IPS-18a (cell line): ENCODE measurements at regions not wholly inside any gene's neighbourhood (a gene's known extent, or its start where the extent isn't known, plus 50 kb on each side); places are given as distances from the start of the nearest gene placed in this dataset.

Experiments used
- H3K27ac ChIP-seq: one replicate; pipeline ENCODE4 v1.5.1; 2013; ENCODE audit warnings: low read length
- H3K27me3 ChIP-seq: one replicate; pipeline ENCODE4 v1.6.1; 2013; ENCODE audit warnings: mild to moderate bottlenecking, low read length; ENCODE audit not compliant: control insufficient read depth, insufficient read depth
- H3K36me3 ChIP-seq: one replicate; pipeline ENCODE4 v1.6.1; 2013; ENCODE audit warnings: low read depth, low read length; ENCODE audit not compliant: control insufficient read depth
- H3K4me1 ChIP-seq: one replicate; pipeline ENCODE4 v1.6.1; 2013; ENCODE audit warnings: low read depth, low read length; ENCODE audit not compliant: control insufficient read depth
- H3K4me3 ChIP-seq: one replicate; pipeline ENCODE4 v1.5.1; 2013; ENCODE audit warnings: low read length
- H3K9ac ChIP-seq: one replicate; pipeline ENCODE4 v1.6.1; 2013; ENCODE audit warnings: mild to moderate bottlenecking, low read length, moderate library complexity
- H3K9me3 ChIP-seq: one replicate; pipeline ENCODE4 v1.6.1; 2013; ENCODE audit warnings: low read depth, low read length; ENCODE audit not compliant: control insufficient read depth

DNA sequence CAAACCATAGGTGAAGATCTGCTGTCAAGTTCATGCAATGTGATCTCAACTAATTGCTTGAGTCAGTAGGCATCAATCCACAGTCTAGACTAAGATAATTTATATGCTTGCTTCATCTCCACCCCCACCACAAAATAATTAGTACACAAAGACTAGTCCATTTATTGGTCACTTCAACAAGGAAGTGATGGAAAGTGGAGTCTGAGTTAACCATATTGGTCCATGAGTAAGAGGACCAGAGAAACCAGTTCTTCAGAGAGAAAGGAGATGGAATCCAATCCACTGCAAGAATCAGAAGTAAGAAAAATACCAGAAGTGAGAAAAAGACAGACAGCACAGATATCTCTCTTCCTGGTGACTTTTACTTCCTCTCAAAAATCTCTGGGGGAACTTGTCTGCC is 366.5 kb downstream of the CHSY3 start:
- Histone ChIP-seq H3K27me3 (peaks cover 49% of the 10 kb centered on the region), H3K4me1 (no peaks in the 10 kb centered on the region)

GRCh38 chr5:130268489-130268888 is 364.2 kb downstream of the CHSY3 start:
- no peak overlapping the region for H3K27ac ChIP-seq
- no peak overlapping the region for H3K4me3 ChIP-seq
- peaks cover 28% of the 10 kb centered on the region for H3K27me3 ChIP-seq
- no peaks in the 10 kb centered on the region for H3K9me3 ChIP-seq
- no peaks in the 10 kb centered on the region for H3K36me3 ChIP-seq
- no peak overlapping the region for H3K9ac ChIP-seq
- no peaks in the 10 kb centered on the region for H3K4me1 ChIP-seq

More for the DNA sequence above, 366.5 kb downstream of the CHSY3 start:
- no peak overlapping the region for H3K4me3 ChIP-seq
- no peak overlapping the region for H3K9ac ChIP-seq
- no peak overlapping the region for H3K27ac ChIP-seq
- H3K36me3 ChIP-seq, result no peaks in the 10 kb centered on the region
- no peaks in the 10 kb centered on the region for H3K9me3 ChIP-seq

GRCh38 chr5:130267926-130268325 is 363.7 kb downstream of the CHSY3 start:
- Histone ChIP-seq H3K27ac (no peak overlapping the region), H3K27me3 (peaks cover 27% of the 10 kb centered on the region), H3K4me3 (no peak overlapping the region), H3K9ac (no peak overlapping the region), H3K4me1 (no peaks in the 10 kb centered on the region), H3K9me3 (no peaks in the 10 kb centered on the region), H3K36me3 (no peaks in the 10 kb centered on the region)

DNA sequence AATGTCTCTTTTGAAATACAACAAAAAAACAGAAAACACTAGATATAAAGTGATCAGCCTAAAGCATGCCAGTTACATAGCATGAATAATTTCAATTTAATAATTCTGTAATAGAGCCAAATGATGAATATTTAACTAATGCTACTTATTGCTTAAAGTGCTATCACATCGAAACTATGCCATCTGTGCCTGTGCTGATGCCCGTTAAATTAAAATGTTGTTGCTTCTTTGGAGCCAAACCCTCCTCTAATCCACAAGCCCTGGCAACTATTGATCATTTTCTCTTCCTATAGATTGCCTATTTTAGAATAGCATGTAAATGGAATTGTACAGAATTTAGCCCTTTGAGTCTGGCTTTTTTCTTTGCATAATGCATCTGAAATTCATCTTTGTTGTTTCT is 356.2 kb downstream of the CHSY3 start:
- no peaks in the 10 kb centered on the region for H3K36me3 ChIP-seq
- H3K4me1 ChIP-seq, result no peaks in the 10 kb centered on the region
- peaks cover 6% of the 10 kb centered on the region for H3K9me3 ChIP-seq
- H3K4me3 ChIP-seq, result no peak overlapping the region
- H3K9ac ChIP-seq, result no peak overlapping the region
- H3K27me3 ChIP-seq, result no peaks in the 10 kb centered on the region
- H3K27ac ChIP-seq, result no peak overlapping the region

- H3K36me3 ChIP-seq, result no peaks in the 10 kb centered on the region
- no peaks in the 10 kb centered on the region for H3K4me1 ChIP-seq
- no peaks in the 10 kb centered on the region for H3K27me3 ChIP-seq
- H3K27ac ChIP-seq, result no peak overlapping the region
- no peak overlapping the region for H3K9ac ChIP-seq
- H3K9me3 ChIP-seq, result peaks cover 7% of the 10 kb centered on the region
- no peak overlapping the region for H3K4me3 ChIP-seq
Measured at GRCh38 chr5:130251931-130252330, 347.7 kb downstream of the CHSY3 start.

- Histone ChIP-seq H3K36me3 (no peaks in the 10 kb centered on the region), H3K27me3 (no peaks in the 10 kb centered on the region), H3K27ac (no peak overlapping the region), H3K4me1 (no peaks in the 10 kb centered on the region), H3K9ac (no peak overlapping the region), H3K4me3 (no peak overlapping the region), H3K9me3 (no peaks in the 10 kb centered on the region)
Measured at GRCh38 chr5:130243641-130244040, 339.4 kb downstream of the CHSY3 start.

DNA sequence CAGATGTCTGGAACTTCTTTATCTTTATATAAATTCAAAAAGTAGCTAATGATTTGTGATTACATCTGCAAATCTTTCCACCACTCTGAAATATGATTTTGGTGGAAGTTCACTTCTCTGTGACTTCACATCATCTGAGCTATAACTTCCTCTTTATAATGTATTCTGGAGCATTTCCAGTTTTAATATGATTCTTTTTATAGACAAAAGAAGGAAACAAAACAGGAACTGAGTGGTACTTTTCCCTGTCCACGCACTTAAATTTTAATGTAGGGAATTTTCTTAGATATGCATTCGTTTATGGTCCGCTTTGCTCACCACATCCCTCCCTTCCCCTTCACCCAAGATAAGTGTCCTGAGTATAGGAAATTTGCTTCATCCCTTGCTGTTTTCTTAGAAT is 333.5 kb downstream of the CHSY3 start:
- Histone ChIP-seq H3K4me3 (no peak overlapping the region), H3K9me3 (no peaks in the 10 kb centered on the region), H3K36me3 (no peaks in the 10 kb centered on the region), H3K4me1 (no peaks in the 10 kb centered on the region), H3K9ac (no peak overlapping the region), H3K27ac (no peak overlapping the region), H3K27me3 (no peaks in the 10 kb centered on the region)
